ENCODE measurements at regions not wholly inside any gene's neighbourhood (a gene's known extent, or its start where the extent isn't known, plus 50 kb on each side); places are given as distances from the start of the nearest gene placed in this dataset.

DNA sequence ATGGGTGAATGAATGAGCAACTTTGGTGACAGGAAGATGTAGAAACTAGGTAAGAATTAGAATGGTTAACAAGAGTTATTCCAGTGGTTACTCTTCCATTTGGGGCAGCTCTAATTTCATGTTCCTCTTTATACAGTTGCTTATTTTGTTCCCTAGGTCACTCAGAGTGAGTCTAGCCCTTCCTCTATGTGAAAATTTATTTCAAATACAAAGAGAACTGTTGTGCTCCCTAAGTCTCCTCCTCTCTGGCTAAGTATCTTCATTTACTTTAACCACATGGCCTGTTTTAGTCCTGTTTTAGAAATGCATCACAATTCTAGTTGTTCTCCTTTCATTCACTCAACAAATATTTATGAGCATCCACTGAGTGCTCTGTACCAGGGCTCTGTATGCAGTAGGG lies 51.1 kb upstream of the HIF1A start:
- Histone ChIP-seq H3K27me3 (ENCODE audit: control insufficient read depth, extremely low read depth, insufficient read depth, low read length) (no peaks in the 10 kb centered on the region), H3K36me3 (ENCODE audit: control insufficient read depth in 2 of 2, extremely low read depth in 1 of 2, insufficient read depth in 2 of 2, low read length in 2 of 2) (no peaks in the 10 kb centered on the region), H3K27ac (ENCODE audit: control insufficient read depth, insufficient read depth, low read length) (no peak overlapping the region), H2AFZ (ENCODE audit: control insufficient read depth, low read length) (no peak overlapping the region), H3K9me1 (ENCODE audit: control insufficient read depth, extremely low read depth, insufficient read depth, low read length) (no peaks in the 10 kb centered on the region), H3K4me2 (ENCODE audit: control insufficient read depth, extremely low read depth, insufficient read depth, low read depth, low read length) (no peak overlapping the region), H3K4me3 (ENCODE audit: control insufficient read depth in 2 of 3, extremely low read depth in 1 of 3, insufficient read depth in 2 of 3, low read depth in 1 of 3, low read length in 3 of 3) (no peak overlapping the region), H3K4me1 (ENCODE audit: control insufficient read depth, extremely low read depth, insufficient read depth, low read length) (peaks cover 29% of the 10 kb centered on the region), H4K20me1 (ENCODE audit: control insufficient read depth, extremely low read depth, insufficient read depth, low read length) (no peaks in the 10 kb centered on the region), H3K79me2 (ENCODE audit: control insufficient read depth, insufficient read depth, low read length) (no peaks in the 10 kb centered on the region), H3K9me3 (ENCODE audit: control insufficient read depth, low read depth, low read length) (no peaks in the 10 kb centered on the region), H3K9ac (ENCODE audit: control insufficient read depth, extremely low read depth, insufficient read depth, low read length) (no peak overlapping the region)
- dilution Hi-C loops (cut with MboI; ENCODE audit: extremely low pct_ligation_motif_present, low sequenced_read_pairs), result no loop called here
- DNase-seq (ENCODE audit: low read depth, low spot score) (no peak), FAIRE-seq (no peak)
- TF ChIP-seq CTCF (optimal IDR thresholded peaks at IDR 0.05 in 1 of 3, IDR thresholded peaks at IDR 0.05 in 1 of 3, conservative IDR thresholded peaks at IDR 0.05 in 1 of 3; ENCODE audit: extremely low read depth in 1 of 3, insufficient read depth in 2 of 3, low read length in 3 of 3) (no peak), EZH2 (IDR thresholded peaks at IDR 0.05; ENCODE audit: low read length) (no peak)

- no peak overlapping the region for H3K27ac ChIP-seq (ENCODE audit: control insufficient read depth, insufficient read depth, low read length)
- no peak overlapping the region for H2AFZ ChIP-seq (ENCODE audit: control insufficient read depth, low read length)
- no peak for TF ChIP-seq EZH2 (IDR thresholded peaks at IDR 0.05; ENCODE audit: low read length)
- no peak for TF ChIP-seq CTCF (optimal IDR thresholded peaks at IDR 0.05 in 1 of 3, IDR thresholded peaks at IDR 0.05 in 1 of 3, conservative IDR thresholded peaks at IDR 0.05 in 1 of 3; ENCODE audit: extremely low read depth in 1 of 3, insufficient read depth in 2 of 3, low read length in 3 of 3)
- peaks cover 29% of the 10 kb centered on the region for H3K4me1 ChIP-seq (ENCODE audit: control insufficient read depth, extremely low read depth, insufficient read depth, low read length)
- dilution Hi-C loops (cut with MboI; ENCODE audit: extremely low pct_ligation_motif_present, low sequenced_read_pairs), result no loop called here
- H4K20me1 ChIP-seq (ENCODE audit: control insufficient read depth, extremely low read depth, insufficient read depth, low read length), result no peaks in the 10 kb centered on the region
- H3K36me3 ChIP-seq (ENCODE audit: control insufficient read depth in 2 of 2, extremely low read depth in 1 of 2, insufficient read depth in 2 of 2, low read length in 2 of 2), result no peaks in the 10 kb centered on the region
- FAIRE-seq, result no peak
- no peaks in the 10 kb centered on the region for H3K9me1 ChIP-seq (ENCODE audit: control insufficient read depth, extremely low read depth, insufficient read depth, low read length)
- H3K9ac ChIP-seq (ENCODE audit: control insufficient read depth, extremely low read depth, insufficient read depth, low read length), result no peak overlapping the region
- no peaks in the 10 kb centered on the region for H3K9me3 ChIP-seq (ENCODE audit: control insufficient read depth, low read depth, low read length)
- H3K4me2 ChIP-seq (ENCODE audit: control insufficient read depth, extremely low read depth, insufficient read depth, low read depth, low read length), result no peak overlapping the region
- H3K27me3 ChIP-seq (ENCODE audit: control insufficient read depth, extremely low read depth, insufficient read depth, low read length), result no peaks in the 10 kb centered on the region
- no peak for DNase-seq (ENCODE audit: low read depth, low spot score)
- no peaks in the 10 kb centered on the region for H3K79me2 ChIP-seq (ENCODE audit: control insufficient read depth, insufficient read depth, low read length)
- H3K4me3 ChIP-seq (ENCODE audit: control insufficient read depth in 2 of 3, extremely low read depth in 1 of 3, insufficient read depth in 2 of 3, low read depth in 1 of 3, low read length in 3 of 3), result no peak overlapping the region
These were observed 50.5 kb upstream of the HIF1A start for GRCh38 chr14:61644834-61645233.
